ENCODE measurements at regions not wholly inside any gene's neighbourhood (a gene's known extent, or its start where the extent isn't known, plus 50 kb on each side); places are given as distances from the start of the nearest gene placed in this dataset.

- Histone ChIP-seq H4K20me1 (ENCODE audit: insufficient read depth, low read length) (no peaks in the 10 kb centered on the region), H3K4me2 (ENCODE audit: low read depth, low read length) (no peak overlapping the region), H3K4me1 (ENCODE audit: control insufficient read depth, insufficient read depth, low read length) (no peaks in the 10 kb centered on the region), H4K8ac (ENCODE audit: low read depth in 2 of 2, low read length in 2 of 2) (no peak overlapping the region), H2AFZ (replicated peaks; ENCODE audit: low read length, poor library complexity) (no peak overlapping the region), H3K79me1 (ENCODE audit: low read depth in 1 of 2, low read length in 2 of 2) (no peaks in the 10 kb centered on the region), H4K91ac (ENCODE audit: insufficient read depth, low read depth, low read length) (no peak overlapping the region), H2BK120ac (ENCODE audit: low read depth, low read length) (no peak overlapping the region), H3K4me3 (ENCODE audit: insufficient read depth, low read depth, low read length) (no peak overlapping the region), H2BK15ac (ENCODE audit: low read depth, low read length) (no peak overlapping the region), H2BK20ac (ENCODE audit: low read depth, low read length) (no peak overlapping the region), H2BK5ac (ENCODE audit: low read depth, low read length, poor library complexity, severe bottlenecking) (no peak overlapping the region), H3K27ac (ENCODE audit: insufficient read depth, low read length) (no peak overlapping the region), H3K23ac (ENCODE audit: low read depth, low read length) (no peak overlapping the region), H2AK9ac (replicated peaks; ENCODE audit: low read depth, low read length, poor library complexity) (no peak overlapping the region), H4K5ac (ENCODE audit: low read depth, low read length) (no peak overlapping the region), H3K9ac (ENCODE audit: low read depth, low read length) (no peak overlapping the region), H3K9me1 (ENCODE audit: insufficient read depth, low read length) (no peaks in the 10 kb centered on the region), H3K18ac (ENCODE audit: low read depth, low read length) (no peak overlapping the region), H3K27me3 (ENCODE audit: control insufficient read depth, insufficient read depth, low read length) (no peaks in the 10 kb centered on the region), H3K4ac (ENCODE audit: low read depth, low read length) (no peak overlapping the region), H2AK5ac (ENCODE audit: low read depth, low read length) (no peak overlapping the region), H3K14ac (replicated peaks; ENCODE audit: low read depth, low read length) (no peak overlapping the region), H3K9me3 (ENCODE audit: control insufficient read depth, insufficient read depth, low read length) (no peaks in the 10 kb centered on the region), H3K56ac (ENCODE audit: extremely low read depth, insufficient read depth, low read length) (no peak overlapping the region), H3K36me3 (ENCODE audit: control insufficient read depth, insufficient read depth, low read length) (peaks cover 2% of the 10 kb centered on the region; the same call in 1 of the 2 replicates)
- ChIA-PET POLR2A (ENCODE audit: unreplicated experiment) (no interaction called here), CTCF (interaction anchor here (0.7 kb wide), 1 partner anchor 12 kb away, joined by 4 read pairs; no protein-coding TSS in a partner anchor)
- in situ Hi-C loops (cut with MboI; ENCODE audit: low sequenced_read_pairs) (no loop called here), intact Hi-C loops (cut with micrococcal nuclease) (no loop called here), dilution Hi-C loops (cut with HindIII; ENCODE audit: low sequenced_read_pairs, unreplicated experiment) (no loop called here)
- WGBS, 2 experiments (ENCODE audit: extremely low coverage in 2 of 2, insufficient read length in 1 of 2): no CpG with 5 or more reads among the region's 6 CpGs
- BruUV-seq (replicated peaks): no TSS peak
- no peak for ATAC-seq (ENCODE audit: low read depth)
- no peak for DNase-seq
- TF ChIP-seq RAD21 (IDR thresholded peaks at IDR 0.05; ENCODE audit: low read length) (no peak), SMC3 (IDR thresholded peaks at IDR 0.05; ENCODE audit: low read depth, low read length) (no peak), CHD1 (IDR thresholded peaks at IDR 0.05; ENCODE audit: low read depth, low read length) (no peak), MXI1 (IDR thresholded peaks at IDR 0.05; ENCODE audit: borderline replicate concordance, low read depth, low read length) (no peak), BHLHE40 (IDR thresholded peaks at IDR 0.05; ENCODE audit: low read depth, low read length) (no peak), RFX5 (IDR thresholded peaks at IDR 0.05; ENCODE audit: low read depth, low read length) (no peak), FOS (IDR thresholded peaks at IDR 0.05; ENCODE audit: low read depth, low read length) (no peak), POLR2A (IDR thresholded peaks at IDR 0.05; ENCODE audit: low read depth, low read length) (no peak), NFE2L2 (IDR thresholded peaks at IDR 0.05; ENCODE audit: low read depth, low read length) (no peak), ELK1 (IDR thresholded peaks at IDR 0.05; ENCODE audit: borderline replicate concordance, low read depth, low read length) (no peak), USF2 (IDR thresholded peaks at IDR 0.05; ENCODE audit: low read depth, low read length) (no peak), CEBPB (IDR thresholded peaks at IDR 0.05; ENCODE audit: low read depth, low read length) (no peak), MAFK (IDR thresholded peaks at IDR 0.05; ENCODE audit: low read depth, low read length) (no peak), RCOR1 (IDR thresholded peaks at IDR 0.05; ENCODE audit: insufficient replicate concordance, low read length) (no peak), CTCF (conservative IDR thresholded peaks at IDR 0.05; ENCODE audit: low read depth, low read length) (no peak), MAZ (IDR thresholded peaks at IDR 0.05; ENCODE audit: borderline replicate concordance, low read depth, low read length) (no peak)
These were observed 90.9 kb upstream of the SPRY1 start for GRCh38 chr4:123305736-123306135.
